ENCODE measurements at regions not wholly inside any gene's neighbourhood (a gene's known extent, or its start where the extent isn't known, plus 50 kb on each side); places are given as distances from the start of the nearest gene placed in this dataset.
"Not testable (repeated sequence)": the region's sequence is repeated elsewhere in the genome, so short reads cannot be mapped to it uniquely, and the experiment has no call there.

DNA sequence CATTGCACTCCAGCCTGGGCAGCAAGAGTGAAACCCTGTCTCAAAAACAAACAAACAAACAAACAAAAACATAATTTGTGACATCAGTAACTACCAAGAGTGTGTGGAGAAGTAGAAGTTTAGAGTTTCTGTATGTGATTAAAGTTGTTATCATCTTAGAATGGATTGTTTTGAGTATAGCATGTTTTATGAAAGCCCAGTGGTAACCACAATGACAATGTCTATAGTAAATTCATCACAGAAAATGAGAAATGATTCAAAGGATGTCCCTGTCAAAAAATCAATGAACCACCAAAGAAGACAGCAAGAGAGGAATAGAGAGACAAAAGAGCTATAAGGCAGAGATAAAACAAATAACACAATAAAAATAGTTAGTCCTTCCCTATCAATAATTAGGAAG lies 1299.2 kb downstream of the CNTNAP5 start:
- DNase-seq (ENCODE audit: low read depth, low spot score), result no peak
- H3K27ac ChIP-seq, result no peak overlapping the region

DNA sequence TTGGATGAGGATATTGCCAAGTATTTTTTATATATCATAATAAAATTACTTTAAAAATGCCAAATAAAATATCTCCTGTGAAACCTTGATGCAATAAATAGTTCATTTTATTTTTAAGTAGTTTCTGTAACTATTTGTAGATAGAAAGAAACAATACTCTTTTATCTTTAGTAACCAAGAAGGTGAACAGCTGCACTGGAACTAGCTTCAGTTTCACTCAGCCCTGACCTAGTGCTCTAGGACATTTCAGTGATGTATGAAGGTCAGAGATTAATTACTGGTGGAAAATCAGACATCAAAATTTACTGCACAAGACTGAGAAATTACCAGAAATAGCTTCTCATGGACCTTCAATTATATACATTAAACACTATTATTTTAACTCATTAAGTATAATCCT lies 1305.0 kb downstream of the CNTNAP5 start:
- no peak overlapping the region for H3K27ac ChIP-seq
- DNase-seq (ENCODE audit: low read depth, low spot score), result no peak

DNA sequence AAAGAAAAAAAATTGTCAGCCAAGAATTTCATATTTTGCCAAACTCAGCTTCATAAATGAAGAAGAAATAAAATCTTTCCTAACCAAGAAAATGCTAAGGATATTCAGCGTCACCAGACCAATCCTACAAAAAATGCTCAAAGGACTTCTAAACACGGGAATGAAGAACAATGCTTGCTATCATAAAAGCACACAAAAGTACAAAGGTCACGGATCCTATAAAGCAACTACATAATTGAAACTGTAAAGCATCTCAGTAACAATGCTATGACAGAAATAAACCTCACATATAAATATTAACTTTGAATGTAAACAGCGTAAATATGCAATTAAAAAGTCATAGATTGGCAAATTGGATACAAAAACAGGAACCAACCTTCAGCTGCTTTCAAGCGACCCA lies 1314.6 kb upstream of the GYPC start:
- DNase-seq (ENCODE audit: low read depth, low spot score), result no peak
- no peak overlapping the region for H3K27ac ChIP-seq

DNA sequence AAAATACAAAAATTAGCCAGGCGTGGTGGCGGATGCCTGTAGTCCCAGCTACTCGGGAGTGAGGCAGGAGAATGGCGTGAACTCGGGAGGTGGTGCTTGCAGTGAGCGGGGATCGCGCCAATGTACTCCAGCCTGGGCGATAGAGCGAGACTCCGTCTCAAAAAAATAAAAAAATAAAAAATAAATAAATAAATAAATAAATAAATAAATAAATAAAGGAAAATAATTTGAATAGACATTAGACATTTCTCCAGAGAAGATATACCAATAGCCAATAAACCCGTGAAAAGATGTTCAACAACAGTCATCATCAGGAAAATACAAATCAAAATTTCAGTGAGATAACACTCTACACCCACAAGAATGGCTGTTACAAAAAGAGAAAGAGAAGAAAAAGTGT lies 1302.4 kb upstream of the GYPC start:
- DNase-seq (ENCODE audit: low read depth, low spot score); H3K27ac ChIP-seq: not testable (repeated sequence)

DNA sequence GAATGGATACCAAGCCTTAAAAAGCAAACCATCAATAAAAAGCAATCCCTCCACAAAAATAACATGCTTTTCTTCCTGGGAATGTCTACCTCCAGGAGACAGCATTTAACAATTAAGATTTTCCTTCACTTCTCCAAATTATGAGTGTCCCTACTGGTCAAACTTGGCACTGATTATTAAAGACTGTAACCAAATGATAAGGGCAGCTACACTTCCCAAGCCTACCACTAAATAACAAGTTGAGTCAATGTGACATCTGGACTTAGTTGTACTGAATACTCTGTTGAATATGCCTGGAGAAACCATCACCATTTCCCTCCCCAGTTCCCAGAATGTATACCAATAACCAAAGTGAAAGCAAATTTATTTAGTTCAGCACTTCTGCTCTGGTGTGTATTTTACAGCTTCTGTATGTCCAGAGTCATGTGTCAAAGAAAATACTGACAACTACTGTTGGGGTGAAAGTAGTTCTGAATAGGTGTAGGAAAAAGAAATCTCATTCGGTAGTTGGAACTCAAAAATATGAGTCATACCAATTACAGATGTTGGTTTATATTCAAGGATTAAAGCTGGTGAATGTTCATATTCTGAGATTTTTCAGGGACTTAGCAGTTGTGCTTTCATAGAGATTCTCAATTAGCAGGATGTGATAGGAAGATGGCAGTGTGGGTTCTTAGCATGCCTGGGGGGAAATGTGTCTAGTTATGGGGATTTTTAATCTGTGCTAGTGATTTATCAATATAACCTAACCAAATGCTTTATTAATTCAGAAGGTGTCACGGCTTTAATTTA lies 1291.6 kb upstream of the GYPC start:
- DNase-seq (ENCODE audit: low read depth, low spot score), result no peak
- H3K27ac ChIP-seq, result no peak overlapping the region

DNA sequence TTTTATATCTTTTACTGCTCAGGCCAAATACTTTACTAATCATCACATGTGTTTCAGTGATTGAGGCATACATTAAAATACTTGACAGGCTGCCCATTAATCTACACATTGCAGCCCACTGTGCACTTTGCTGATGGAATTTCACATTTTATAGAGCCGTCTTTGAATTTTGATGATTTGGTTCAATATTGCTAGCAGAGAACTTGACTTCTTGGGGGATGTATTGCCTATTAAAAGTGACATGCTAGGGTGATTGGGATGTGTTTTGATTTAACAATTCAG lies 1291.0 kb upstream of the GYPC start:
- no peak for DNase-seq (ENCODE audit: low read depth, low spot score)
- no peak overlapping the region for H3K27ac ChIP-seq

DNA sequence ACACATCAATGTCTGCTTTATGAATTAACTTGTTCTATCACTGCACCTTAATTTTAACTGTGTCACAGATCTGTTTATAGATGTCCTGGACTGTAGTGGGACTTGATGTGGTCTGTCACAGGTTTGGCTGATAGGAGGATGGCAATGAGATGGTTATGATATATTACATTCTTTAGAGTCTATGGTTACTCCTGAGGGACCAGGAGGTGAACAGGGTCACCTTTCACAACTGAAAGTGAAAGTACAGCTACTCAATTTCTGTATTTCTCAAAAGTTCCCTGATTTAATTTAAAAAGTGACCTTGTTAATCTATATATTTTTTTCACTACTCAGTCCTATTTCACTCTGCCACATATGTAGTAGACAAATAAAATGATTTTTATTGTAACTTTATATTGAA lies 1284.1 kb upstream of the GYPC start:
- no peak overlapping the region for H3K27ac ChIP-seq
- DNase-seq (ENCODE audit: low read depth, low spot score), result no peak

DNA sequence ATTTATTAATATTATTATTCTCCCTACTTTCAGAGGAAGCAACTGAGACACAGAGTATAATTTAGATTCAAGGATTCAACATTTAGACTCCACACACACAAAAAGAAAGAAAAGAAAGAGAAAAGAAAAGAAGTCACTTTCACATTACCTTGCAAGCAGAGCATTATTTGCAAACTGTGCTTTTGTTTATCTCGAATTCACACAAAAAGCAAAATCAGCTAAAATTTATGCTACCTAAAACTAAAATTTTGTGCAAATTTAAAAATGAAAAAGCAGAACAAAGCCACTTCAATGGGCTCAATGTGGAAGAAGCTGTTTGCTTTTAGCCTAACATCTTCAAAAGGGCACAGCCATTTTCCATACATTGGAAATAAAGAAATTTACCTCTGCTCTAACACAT lies 1282.7 kb upstream of the GYPC start:
- no peak for DNase-seq (ENCODE audit: low read depth, low spot score)
- no peak overlapping the region for H3K27ac ChIP-seq

DNA sequence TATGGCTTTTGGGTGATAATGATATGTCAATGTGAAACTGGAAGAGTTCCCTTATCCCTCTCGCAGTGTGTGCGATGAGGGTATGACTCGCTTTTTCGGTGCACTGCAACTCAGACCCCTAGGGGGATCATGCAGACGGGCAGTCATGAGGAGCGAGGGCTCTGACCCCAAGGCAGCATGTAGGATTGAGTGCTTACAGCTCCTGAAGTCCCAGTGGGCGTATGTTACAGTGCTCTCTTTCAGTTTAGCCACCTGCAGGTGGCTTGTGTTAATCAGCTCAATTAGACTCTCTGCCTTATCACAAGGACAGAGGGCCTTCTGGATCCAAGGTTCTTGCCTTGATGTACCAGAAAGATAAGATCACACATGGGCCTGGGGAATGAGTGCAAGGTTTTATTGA lies 1269.9 kb upstream of the GYPC start:
- no peak for DNase-seq (ENCODE audit: low read depth, low spot score)

DNA sequence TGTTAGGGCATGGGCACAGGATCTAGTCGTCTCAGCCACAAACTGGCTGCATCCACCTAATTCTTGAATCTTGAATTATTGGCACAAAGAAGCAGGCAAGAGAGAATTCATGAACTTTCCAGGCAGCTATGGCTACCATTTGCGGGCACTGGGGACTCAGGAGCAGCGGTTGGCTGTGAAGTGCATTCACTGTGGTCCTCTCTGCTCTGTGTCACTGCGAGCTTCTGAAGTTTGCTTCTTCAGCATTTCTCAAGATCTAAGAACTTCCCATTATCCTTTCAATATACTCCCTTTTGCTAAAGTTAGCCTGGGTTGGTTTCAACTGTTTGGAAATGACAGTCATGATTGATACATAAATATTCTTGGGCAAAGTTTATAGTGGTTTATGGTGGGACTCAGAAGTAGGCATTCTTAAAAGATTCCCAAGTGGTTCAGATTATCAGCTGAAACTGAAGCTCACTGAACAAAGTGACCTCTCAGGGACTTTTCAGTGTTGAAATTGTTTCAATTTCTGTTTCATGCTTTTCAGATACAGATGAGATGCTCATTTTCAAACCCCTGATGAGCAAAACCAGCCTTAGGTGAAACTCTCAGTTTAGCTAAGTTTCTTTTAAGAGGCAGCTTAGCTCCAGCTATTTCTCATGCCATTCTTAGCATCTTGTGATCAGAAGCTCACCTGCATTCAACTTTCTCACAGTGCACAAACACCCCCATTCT lies 1258.3 kb upstream of the GYPC start:
- no peak for DNase-seq (ENCODE audit: low read depth, low spot score)
- H3K27ac ChIP-seq, result no peak overlapping the region

More for the DNA sequence above, 1269.9 kb upstream of the GYPC start:
- no peak overlapping the region for H3K27ac ChIP-seq

DNA sequence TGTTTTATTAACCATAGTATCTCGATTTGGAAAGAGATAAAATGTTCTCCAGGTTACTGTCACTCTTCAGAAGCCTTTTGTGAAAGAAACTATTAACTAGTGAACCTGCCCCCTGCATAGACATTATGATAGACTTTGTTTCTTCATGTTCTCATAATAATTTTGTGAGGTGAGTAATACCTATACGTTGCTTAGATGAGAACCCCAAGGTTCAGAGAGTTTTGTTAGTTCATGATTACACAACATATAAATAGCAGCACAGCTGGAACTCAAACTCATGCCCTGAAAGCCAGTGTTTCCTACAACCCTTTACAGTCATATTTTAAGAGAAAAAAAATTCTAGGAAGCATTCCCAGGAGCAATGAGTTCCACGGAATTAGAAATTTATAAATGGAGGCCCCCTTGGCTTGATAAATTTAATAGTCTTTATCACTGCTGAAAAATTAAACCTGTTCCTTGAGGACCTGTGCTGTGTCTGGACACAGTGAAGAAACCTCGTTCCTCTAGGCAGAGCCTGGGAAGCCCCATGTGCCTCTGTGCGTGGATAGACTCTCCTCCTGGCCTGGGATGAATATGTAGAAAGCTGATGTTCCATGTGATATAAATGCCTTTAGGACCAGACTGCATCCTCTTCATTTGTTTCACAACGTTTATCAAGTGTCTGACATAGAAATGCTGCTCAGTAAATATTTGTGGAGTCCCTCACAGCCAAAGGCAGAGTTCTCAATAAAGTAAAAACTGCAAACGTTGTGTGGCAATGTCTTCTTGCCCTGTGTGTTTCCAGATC lies 1257.0 kb upstream of the GYPC start:
- no peak overlapping the region for H3K27ac ChIP-seq
- no peak for DNase-seq (ENCODE audit: low read depth, low spot score)

DNA sequence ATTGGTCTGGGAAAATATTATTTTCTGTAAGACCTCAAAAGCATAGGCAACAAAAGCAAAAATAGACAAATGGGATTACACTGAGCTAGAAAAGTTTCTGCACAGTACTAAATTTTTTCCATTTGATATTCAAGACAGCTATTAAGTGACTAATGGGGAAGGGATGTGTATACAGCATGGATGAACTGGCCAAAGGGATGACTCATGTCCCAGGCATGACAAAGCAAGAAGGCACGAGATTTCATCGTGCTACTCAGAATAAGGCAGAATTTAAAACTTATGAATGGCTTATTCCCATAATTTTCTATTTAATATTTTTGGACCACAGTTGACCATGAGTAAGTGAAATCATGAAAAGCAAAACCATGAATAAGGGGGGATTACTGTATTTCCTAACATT lies 1250.1 kb upstream of the GYPC start:
- DNase-seq (ENCODE audit: low read depth, low spot score), result peak; percentile 77
- H3K27ac ChIP-seq, result no peak overlapping the region

DNA sequence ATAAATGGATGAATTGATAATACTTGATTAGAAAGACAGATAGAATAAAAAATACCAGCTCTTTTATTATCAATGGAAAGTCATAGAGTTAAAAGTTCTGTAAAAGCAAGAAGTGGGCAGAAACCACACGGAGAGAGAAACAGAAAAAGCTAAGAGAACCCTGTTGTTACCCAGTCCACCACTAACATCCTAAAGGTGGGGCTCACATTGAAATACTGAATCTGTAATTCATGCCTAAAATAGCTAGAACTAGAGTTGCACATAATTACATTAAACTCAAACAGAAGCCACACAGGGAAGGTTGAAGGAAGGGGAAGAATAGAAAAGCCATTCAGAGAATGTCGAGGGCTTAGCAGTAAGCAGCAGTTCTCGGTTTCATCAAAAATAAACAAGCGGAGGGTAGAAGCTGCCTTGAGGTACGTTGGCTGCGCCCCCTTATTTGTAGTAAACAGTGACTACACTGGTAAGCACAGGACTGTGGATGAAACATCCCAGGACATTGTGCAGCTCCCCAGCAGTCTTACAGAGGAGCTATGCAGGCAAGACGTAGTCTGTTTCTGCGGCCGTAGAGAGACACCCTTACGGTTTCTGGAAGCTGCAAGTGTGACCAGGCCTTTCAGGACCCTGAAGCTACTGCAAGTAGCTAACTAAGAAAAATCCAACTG lies 1247.0 kb upstream of the GYPC start:
- no peak overlapping the region for H3K27ac ChIP-seq
- DNase-seq (ENCODE audit: low read depth, low spot score), result no peak

DNA sequence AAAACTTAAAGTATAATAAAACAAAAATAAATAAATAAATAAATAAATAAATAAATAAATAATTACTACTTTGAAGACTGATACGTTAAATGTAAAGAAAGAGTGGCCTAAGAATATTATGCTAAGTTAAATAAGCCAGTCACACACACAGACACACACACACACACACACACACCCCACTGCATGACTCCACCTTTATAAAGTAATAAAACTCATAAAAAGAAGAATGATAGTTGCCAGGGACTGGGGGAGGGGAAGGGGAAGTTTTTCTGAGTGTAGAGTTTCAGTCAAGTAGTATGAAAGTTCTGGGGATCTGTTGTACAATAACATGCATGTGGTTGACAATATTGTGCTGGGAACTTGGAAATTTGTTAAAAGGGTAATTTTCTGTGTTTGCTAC lies 1237.5 kb upstream of the GYPC start:
- no peak overlapping the region for H3K27ac ChIP-seq
- DNase-seq (ENCODE audit: low read depth, low spot score), result no peak

DNA sequence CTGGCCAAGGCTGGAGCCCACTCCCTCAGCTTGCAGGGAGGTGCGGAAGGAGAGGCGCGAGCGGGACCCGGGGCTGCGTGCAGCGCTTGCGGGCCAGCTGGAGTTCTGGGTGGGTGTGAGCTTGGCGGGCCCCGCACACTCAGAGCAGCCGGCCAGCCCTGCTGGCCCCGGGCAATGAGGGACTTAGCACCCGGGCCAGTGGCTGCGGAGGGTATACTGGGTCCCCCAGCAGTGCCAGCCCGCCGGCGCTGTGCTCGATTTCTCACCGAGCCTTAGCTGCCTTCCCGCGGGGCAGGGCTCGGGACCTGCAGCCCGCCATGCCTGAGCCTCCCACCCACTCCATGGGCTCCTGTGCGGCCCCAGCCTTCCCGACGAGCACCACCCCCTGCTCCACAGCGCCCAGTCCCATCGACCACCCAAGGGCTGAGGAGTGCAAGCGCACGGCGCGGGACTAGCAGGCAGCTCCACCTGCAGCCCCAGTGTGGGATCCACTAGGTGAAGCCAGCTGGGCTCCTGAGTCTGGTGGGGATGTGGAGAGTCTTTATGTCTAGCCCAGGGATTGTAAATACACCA lies 1233.7 kb upstream of the GYPC start:
- DNase-seq (ENCODE audit: low read depth, low spot score); H3K27ac ChIP-seq: not testable (repeated sequence)

DNA sequence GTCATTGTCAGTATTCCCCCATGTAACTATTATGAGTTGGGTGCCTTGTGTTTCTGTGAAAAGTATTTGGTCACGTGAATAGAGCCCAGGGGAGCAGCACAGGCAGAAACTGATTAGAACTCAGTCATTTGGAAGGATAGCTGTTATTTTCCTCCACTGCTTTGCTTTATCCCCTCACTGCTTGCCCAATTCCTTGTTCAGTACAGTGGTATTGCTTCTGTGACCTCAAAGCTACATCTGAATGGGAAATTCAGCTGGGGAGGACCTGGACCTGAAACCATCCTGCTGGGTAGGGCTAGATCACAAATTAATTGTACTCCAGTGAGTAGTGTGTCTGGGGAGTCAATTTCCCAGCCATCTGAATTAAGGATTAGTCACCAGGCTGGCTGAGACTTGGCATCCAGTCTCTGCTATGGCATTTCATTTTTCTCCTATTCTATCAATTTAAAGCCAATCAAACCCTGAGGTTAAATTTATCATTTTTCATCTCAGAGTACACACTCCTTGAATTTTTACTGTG lies 1231.6 kb upstream of the GYPC start:
- H3K27ac ChIP-seq, result no peak overlapping the region
- DNase-seq (ENCODE audit: low read depth, low spot score), result no peak

DNA sequence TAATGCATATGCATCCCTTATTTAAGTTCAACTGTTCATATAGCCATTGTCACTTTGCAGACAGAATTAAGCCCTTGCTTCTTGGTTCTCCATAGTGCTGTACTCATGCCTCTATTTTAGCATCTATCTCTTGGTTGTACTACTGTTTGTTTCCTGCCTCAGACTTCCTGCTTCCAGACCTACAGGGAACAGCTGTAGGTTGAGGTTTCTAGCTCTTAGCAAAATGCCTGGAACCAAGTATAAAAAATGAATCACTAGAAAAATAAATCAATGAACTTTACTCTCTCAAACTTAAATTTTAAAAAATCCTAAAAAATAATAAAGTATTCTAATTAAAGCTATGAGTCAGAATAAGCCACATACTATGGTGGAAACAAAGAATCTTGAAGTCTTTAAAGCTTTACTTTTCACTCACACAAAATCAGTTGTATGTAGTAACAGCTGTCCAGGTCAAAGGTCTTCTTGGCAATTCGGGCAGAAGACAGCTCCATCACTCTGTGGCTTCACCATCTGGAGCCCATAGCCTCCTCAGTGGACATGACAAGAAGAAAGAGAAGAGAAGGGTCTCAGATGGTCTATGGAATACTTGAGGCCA lies 1228.1 kb upstream of the GYPC start:
- no peak overlapping the region for H3K27ac ChIP-seq
- DNase-seq (ENCODE audit: low read depth, low spot score), result no peak

DNA sequence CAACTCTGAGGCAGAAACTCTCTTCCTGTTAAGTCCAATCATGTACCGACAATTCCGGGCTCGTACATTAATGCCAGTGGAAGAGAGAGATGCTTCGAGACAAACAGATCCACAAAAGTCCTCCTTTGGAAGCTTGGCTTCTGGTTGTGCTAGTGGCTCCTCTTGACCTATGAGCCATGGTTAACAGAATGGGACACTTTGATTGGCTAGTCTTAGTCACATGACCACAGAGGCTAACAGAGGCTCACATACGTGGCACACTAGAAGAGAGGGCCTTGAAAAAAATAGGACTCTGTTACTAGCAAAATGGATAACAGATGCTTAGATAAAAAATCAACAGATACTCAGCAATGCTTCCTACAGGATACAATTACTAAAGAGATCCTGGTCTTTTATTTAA lies 1211.9 kb upstream of the GYPC start:
- H3K27ac ChIP-seq, result no peak overlapping the region

DNA sequence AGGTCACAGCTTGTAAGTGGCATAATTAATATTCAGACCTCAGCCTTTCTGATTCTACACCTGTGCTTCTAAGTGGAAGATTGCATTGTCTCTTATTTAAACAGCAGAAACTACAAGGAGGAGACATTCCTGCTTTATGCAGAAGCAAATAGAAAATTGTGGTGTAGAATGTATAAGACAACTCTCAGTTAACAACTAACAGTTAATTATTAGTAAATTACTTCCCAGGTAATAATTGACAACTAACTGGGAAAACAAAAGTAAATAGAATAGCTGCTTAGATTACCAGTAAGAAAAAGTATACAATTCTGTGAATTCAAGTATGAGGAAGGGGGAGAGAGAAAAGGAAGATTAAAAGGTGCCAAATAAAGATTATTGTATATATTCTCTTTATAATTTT lies 1210.5 kb upstream of the GYPC start:
- DNase-seq (ENCODE audit: low read depth, low spot score), result no peak
- no peak overlapping the region for H3K27ac ChIP-seq

More for the DNA sequence above, 1211.9 kb upstream of the GYPC start:
- DNase-seq (ENCODE audit: low read depth, low spot score), result no peak

DNA sequence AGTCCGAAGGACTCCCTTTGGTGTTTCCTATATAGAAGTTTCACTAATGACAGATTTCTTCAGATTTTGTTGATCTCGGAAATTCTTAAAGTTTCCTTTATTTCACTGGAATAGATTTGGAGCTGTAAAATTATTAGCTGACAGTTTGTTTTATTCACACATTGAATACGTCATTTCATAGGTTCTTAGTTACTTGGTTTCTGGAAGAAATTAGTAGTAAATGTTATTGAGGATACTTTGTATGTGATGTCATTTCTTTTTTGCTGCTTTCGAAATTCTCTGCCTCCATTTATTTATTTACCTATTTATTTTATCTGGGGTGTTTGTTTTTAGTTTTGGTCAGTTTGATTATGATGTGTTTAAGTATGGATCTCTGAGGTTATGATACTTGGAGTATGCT lies 1205.9 kb upstream of the GYPC start:
- no peak overlapping the region for H3K27ac ChIP-seq
- no peak for DNase-seq (ENCODE audit: low read depth, low spot score)
